AG09319 (cell line): ENCODE measurements at regions not wholly inside any gene's neighbourhood (a gene's known extent, or its start where the extent isn't known, plus 50 kb on each side); places are given as distances from the start of the nearest gene placed in this dataset.
"Not testable (repeated sequence)": the region's sequence is repeated elsewhere in the genome, so short reads cannot be mapped to it uniquely, and the experiment has no call there.

Experiments
- DNase-seq: peaks from one replicate; pipeline ENCODE4 v3.0.0-alpha.2; 2010; ENCODE audit warnings: low read depth; ENCODE audit errors: extremely low read depth
- TF ChIP-seq, protein P1 (sequence below): IDR thresholded peaks from 2 replicates; pipeline ENCODE4 v1.5.1; 2011; ENCODE audit warnings: low read depth, mild to moderate bottlenecking, inconsistent platforms, low read length, moderate library complexity

DNA sequence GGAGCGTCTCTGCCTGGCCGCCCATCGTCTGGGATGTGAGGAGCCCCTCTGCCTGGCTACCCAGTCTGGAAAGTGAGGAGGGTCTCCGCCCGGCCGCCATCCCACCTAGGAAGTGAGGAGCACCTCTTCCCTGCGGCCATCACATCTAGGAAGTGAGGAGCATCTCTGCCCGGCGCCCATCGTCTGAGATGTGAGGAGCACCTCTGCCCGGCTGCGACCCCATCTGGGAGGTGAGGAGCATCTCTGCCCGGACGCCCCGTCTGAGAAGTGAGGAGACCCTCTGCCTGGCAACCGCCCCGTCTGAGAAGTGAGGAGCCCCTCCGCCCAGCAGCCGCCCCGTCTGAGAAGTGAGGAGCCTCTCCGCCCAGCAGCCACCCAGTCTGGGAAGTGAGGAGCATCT, 84.5 kb downstream of the IDS start:
- not testable (repeated sequence) for DNase-seq

DNA sequence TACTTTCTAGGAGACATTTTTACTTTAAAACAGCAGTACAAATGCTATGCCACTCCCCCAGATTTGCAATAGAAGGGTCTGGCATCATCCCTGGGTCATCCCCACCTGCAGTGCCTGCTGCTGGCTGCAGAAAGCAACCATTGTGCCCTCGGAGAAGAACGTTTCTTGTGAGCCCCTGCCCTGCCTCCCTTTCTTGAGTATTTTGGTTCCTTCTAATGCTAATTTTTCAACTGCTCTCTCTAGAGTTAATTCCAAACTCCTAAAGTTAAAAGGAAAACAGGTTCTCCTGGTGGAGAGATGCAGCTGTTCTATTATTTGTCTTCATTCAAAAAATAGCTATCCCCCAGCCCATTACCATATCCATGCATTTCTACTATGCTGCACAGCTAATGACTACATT, 107.1 kb downstream of the IDS start:
- no peak for DNase-seq
- TF ChIP-seq, protein P1, sequence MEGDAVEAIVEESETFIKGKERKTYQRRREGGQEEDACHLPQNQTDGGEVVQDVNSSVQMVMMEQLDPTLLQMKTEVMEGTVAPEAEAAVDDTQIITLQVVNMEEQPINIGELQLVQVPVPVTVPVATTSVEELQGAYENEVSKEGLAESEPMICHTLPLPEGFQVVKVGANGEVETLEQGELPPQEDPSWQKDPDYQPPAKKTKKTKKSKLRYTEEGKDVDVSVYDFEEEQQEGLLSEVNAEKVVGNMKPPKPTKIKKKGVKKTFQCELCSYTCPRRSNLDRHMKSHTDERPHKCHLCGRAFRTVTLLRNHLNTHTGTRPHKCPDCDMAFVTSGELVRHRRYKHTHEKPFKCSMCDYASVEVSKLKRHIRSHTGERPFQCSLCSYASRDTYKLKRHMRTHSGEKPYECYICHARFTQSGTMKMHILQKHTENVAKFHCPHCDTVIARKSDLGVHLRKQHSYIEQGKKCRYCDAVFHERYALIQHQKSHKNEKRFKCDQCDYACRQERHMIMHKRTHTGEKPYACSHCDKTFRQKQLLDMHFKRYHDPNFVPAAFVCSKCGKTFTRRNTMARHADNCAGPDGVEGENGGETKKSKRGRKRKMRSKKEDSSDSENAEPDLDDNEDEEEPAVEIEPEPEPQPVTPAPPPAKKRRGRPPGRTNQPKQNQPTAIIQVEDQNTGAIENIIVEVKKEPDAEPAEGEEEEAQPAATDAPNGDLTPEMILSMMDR, result no peak

DNA sequence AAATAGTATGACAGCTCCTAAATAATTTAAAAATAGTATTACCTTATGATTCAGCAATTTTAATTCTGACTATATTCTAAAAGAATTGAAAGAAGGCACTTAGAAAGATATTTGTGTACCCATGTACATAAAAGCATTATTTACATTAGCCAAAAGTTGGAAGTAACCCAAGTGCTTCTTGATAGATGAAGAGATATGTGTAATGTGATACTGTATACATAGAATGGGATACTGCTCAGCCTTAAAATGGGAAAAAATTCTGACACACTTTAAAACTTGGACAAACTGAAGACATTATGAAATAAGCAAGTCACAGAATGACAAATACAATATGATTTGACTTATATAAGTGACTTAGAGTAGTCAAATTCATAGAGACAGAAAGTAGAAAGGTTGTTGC, 112.2 kb downstream of the IDS start:
- no peak for DNase-seq
- TF ChIP-seq, protein P1, result no peak

DNA sequence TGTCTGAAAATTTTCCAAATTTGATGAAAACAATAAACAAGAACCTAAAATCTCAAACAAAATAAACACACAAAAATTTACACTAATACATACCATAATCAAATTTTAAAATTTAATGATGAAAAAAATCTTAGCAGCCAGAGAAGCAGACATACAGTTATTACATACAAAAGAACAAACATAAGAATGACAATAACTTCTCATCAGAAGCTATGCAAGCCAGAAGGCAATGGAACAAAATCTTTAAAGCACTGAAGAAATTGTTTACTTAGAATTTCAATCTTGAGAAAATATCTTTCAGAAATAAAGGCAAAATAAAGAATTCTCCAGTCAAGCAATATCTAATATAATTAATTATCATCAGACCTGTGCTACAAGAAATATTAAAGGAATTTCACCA, 121.3 kb downstream of the IDS start:
- DNase-seq, result no peak
- TF ChIP-seq, protein P1, result no peak

DNA sequence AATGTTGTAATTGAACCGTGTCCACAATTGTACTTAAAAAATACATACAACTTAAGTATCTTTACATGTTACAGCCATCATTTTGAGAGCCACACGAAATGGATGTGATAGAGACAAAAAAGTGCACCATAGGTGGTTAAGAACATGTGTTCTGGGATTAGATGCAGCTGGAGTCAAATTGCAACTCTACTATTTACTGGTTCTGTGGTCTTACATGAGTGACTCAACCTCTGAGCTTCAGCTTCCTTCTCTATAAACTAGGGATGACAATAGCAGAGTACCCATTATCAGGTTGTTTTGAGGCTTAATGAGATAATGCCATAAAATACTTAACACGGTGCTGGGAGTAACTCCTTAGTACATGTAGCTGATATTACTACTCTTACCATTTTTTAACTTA, 130.4 kb downstream of the IDS start:
- TF ChIP-seq, protein P1, result no peak
- DNase-seq, result no peak

DNA sequence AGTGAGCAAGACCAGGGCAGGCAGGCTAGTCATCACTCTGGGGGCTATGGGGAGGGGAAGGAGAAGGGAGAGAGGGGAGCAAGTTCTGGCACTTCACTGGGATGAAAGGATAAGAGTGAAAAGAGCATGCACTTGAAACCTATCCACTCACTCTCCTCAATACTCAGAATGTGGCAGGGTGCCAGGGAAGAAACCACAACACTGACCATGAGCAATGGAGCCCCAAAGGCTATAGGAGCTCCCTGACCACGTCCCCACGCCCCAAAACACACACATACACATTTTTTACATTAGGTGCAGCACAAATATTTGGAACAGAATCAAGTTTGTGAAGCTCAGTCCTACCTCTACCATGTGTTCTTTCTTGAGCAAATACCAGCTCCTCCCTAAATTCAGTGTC, 132.2 kb downstream of the IDS start:
- no peak for DNase-seq

DNA sequence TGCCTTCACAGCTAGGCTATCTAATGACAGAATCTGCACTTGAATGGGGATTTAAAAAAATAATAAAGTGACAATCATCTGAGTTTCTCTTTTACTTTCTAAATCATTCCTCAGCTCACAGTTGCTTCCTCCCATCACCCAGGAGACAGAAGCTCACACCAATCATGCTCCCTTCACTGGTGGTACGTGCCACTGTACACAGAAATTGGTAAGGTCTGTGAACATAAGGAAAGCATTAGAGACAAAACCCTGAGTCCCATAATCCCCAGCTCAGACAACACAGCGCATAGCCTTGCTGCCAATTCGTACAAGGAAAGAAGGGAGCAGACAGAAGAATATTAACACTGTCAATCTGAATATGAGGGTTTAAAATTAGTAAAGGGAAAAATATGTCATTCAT, 133.1 kb downstream of the IDS start:
- no peak for DNase-seq
- TF ChIP-seq, protein P1, result no peak

More for the DNA sequence above, 132.2 kb downstream of the IDS start:
- TF ChIP-seq, protein P1, result no peak

DNA sequence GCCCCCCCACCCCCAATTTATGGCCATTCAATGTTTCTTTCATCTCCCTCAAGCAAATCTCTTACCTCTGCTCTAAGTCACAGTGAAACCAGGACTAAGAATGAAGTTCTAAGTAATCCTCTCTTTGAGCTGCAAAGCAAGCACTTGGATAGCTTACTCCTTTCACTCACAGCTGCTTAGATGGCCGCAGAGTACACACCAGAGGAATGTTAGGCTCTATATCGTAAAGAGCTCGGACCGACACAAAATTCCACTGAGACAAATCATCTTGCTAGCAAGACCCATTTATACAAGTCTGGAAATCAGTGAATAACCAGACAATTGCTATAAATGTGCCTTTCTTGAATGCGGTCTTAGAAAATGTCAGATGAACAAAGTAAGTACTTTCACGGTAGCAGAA, 135.0 kb downstream of the IDS start:
- DNase-seq, result no peak
- TF ChIP-seq, protein P1, result no peak
